Activated naive CD4-positive, alpha-beta T cell treated with anti-CD3 and anti-CD28 coated beads, Interleukin-2, amount 10 ng/mL, durations not matched to agents 7 days and 5 days (primary cell): ENCODE measurements at regions not wholly inside any gene's neighbourhood (a gene's known extent, or its start where the extent isn't known, plus 50 kb on each side); places are given as distances from the start of the nearest gene placed in this dataset.
A peak's percentile ranks its signal among the peaks of the same experiment; 100 is the strongest.

Source experiments
- CTCF ChIA-PET: fragments of 350-600 bp; sonication (Branson Sonifier 250); formaldehyde crosslinking; loops from one replicate; lab custom pipeline; 2021; ENCODE audit warnings: antibody characterized with exemption; lab: Charles Lee
- DNase-seq: peaks from one replicate; pipeline ENCODE4 v3.0.0-alpha.2; 2020
- H3K27ac Mint-ChIP-seq: one replicate; pipeline ENCODE4 v1.8.0; 2021; ENCODE audit warnings: mild to moderate bottlenecking, moderate library complexity, mixed read lengths
- H3K27me3 Mint-ChIP-seq: one replicate; pipeline ENCODE4 v1.8.0; 2021; ENCODE audit warnings: mild to moderate bottlenecking, mixed read lengths
- H3K36me3 Mint-ChIP-seq: one replicate; pipeline ENCODE4 v1.8.0; 2021; ENCODE audit warnings: mixed read lengths
- H3K4me1 Mint-ChIP-seq: one replicate; pipeline ENCODE4 v1.8.0; 2021; ENCODE audit warnings: mixed read lengths
- H3K4me3 Mint-ChIP-seq: one replicate; pipeline ENCODE4 v1.8.0; 2021; ENCODE audit warnings: mild to moderate bottlenecking, moderate library complexity, mixed read lengths
- H3K9me3 Mint-ChIP-seq: one replicate; pipeline ENCODE4 v1.8.0; 2021; ENCODE audit warnings: mixed read lengths

DNA sequence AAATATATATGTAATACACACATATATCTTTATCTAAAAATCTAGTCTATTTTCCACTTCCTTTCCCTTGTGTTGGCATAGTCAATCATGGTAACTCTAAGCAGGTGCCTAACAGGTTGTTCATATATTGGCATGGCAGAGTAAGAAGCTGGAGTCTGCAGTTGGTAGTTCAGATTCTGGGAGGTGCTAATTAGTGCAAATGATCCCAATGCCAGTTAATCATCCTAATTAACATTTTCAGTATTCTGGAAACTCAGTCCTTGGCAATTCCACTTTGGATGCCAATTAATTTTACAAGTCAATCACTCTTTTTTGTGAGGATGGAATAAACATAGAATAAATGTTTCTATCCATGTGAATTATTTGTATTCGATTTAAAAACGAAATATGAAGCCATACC, 863.7 kb upstream of the SOX9 start:
- Mint-ChIP-seq H3K9me3 (peaks cover 10% of the 10 kb centered on the region), H3K27ac (no peak overlapping the region), H3K27me3 (no peaks in the 10 kb centered on the region), H3K4me3 (no peak overlapping the region), H3K36me3 (no peaks in the 10 kb centered on the region), H3K4me1 (no peaks in the 10 kb centered on the region)
- CTCF ChIA-PET = no interaction called here
- DNase-seq = no peak

DNA sequence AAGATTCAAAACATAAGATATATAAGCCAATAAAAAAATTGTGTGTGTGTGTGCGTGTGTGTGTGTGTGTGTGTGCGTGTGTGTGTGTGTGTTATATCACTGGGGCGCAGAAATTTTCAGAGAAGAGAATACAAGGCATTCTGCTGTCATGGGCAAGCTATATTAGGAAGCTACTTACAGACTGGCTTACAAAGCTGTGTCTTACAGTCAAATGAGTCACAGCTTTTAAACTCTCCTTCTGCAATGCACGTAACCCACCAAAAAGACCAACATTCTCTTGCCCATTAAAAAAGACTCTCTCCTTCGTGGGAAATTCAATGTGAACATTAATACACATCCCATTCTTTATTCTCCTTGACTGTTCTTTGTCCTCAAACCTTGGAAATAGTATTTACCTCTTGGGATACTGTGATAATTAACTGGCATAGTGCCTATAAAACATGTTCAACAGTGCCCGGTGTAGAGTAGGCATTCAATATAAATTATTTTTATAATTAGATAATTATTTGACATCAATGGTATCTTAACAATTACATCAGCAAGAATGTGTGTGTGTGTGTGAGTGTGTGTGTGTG, 860.4 kb upstream of the SOX9 start:
- Mint-ChIP-seq H3K9me3 (peaks cover 11% of the 10 kb centered on the region), H3K27me3 (no peaks in the 10 kb centered on the region), H3K4me1 (no peaks in the 10 kb centered on the region), H3K4me3 (no peak overlapping the region), H3K36me3 (no peaks in the 10 kb centered on the region), H3K27ac (no peak overlapping the region)
- DNase-seq = no peak
- CTCF ChIA-PET = no interaction called here

DNA sequence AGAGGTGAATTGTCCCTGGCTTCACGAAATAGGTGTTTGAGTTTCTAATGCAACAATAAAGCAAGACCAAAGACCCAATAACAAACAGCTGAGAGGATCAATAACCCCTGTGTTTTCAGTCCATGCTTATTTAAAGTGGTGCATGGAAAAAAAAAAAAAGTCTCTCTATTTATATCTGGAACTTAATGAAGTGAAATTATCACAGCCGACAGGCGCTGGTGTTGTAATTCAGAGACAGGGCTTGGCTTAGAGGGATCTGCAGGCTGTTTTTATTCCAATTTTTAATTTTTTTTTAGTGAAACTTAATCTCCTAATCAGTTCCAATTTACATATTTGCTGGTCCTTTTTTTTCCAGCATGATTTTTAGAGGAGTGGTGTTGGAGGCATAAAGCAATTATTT, 858.2 kb upstream of the SOX9 start:
- Mint-ChIP-seq H3K9me3 (peaks cover 25% of the 10 kb centered on the region), H3K27ac (no peak overlapping the region), H3K4me3 (no peak overlapping the region), H3K27me3 (no peaks in the 10 kb centered on the region), H3K36me3 (no peaks in the 10 kb centered on the region), H3K4me1 (no peaks in the 10 kb centered on the region)
- no peak for DNase-seq
- CTCF ChIA-PET = no interaction called here

DNA sequence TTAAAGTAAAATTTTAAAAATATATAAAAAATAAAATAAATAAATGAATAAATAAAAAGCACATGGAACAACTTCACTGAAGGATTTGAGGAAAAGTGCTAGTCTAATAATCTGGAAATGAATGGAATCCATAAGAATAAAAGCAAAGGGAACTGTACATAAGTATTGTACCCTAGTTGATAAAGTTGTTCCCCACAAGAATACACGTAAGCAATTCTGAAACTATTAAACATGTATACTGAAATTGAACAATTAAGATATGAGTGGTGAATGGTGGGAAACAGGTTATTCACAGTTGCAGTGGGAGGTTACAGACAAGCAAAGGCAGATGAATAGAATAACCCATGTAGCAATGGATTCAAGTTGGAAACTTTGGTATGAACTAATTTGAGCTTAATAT, 853.2 kb upstream of the SOX9 start:
- Mint-ChIP-seq H3K9me3 (peaks cover 28% of the 10 kb centered on the region), H3K27ac (no peak overlapping the region), H3K4me1 (no peaks in the 10 kb centered on the region), H3K36me3 (no peaks in the 10 kb centered on the region), H3K27me3 (no peaks in the 10 kb centered on the region), H3K4me3 (no peak overlapping the region)
- DNase-seq = no peak
- CTCF ChIA-PET = no interaction called here

DNA sequence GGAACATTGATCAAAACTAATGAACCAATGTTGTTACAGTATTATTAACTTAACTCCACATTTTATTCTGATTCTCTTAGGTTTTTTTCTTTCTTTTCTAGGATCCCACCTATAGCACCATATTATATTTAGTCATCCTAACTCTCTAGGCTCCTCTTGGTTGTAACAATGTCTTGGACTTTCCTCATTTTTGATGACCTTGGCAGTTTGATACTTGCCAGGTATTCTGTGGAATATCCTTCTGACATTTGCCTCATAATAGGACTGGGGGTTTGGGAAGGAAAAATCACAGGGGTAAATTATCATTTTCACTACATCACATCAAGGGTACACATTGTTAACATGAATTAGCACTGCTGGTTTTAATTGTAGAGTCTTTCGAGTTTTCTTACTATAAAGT, 851.6 kb upstream of the SOX9 start:
- Mint-ChIP-seq H3K4me1 (no peaks in the 10 kb centered on the region), H3K36me3 (no peaks in the 10 kb centered on the region), H3K27me3 (no peaks in the 10 kb centered on the region), H3K4me3 (no peak overlapping the region), H3K9me3 (peaks cover 25% of the 10 kb centered on the region), H3K27ac (no peak overlapping the region)
- CTCF ChIA-PET = no interaction called here
- DNase-seq = no peak

DNA sequence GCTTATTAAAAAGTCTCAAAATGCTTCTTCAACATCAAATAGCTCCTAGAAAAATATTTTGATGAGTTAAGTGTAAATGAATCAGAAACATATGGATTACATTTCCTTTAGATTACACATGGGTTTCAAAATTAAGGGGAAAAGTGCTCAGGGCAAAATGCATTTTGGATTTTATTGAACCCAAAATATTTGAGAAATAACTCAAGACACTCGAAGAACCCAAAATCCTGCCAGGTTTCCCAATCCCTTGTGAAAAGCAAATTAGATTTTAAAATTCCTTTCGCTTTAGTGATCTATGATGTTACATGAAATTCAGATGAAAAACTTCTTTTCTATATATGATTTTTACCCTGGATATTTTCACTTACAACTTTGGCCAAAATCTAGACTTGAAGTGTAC, 847.4 kb upstream of the SOX9 start:
- Mint-ChIP-seq H3K36me3 (no peaks in the 10 kb centered on the region), H3K4me3 (no peak overlapping the region), H3K27me3 (no peaks in the 10 kb centered on the region), H3K4me1 (no peaks in the 10 kb centered on the region), H3K9me3 (peaks cover 5% of the 10 kb centered on the region), H3K27ac (no peak overlapping the region)
- CTCF ChIA-PET = no interaction called here
- no peak for DNase-seq

DNA sequence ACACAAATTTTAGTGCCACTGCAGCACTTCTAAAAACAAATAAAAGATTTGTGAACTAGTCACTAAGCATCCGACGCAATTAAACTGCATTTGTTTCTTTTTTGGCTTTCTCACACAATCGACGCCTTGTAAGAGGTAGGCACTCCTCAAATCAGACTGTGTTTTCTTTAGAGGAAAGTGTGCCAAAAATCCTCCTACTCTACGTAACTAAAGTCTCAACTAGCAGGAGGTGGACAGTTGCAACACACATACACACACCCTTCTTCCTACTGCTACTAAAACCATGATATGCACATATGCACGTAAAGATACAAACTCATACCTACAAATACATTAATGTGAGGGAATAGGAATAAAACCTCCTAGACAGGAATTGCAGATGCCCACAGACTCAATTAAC, 844.7 kb upstream of the SOX9 start:
- no peak for DNase-seq
- CTCF ChIA-PET = no interaction called here
- Mint-ChIP-seq H3K27me3 (no peaks in the 10 kb centered on the region), H3K36me3 (no peaks in the 10 kb centered on the region), H3K4me3 (no peak overlapping the region), H3K9me3 (peaks cover 7% of the 10 kb centered on the region), H3K4me1 (no peaks in the 10 kb centered on the region), H3K27ac (no peak overlapping the region)

DNA sequence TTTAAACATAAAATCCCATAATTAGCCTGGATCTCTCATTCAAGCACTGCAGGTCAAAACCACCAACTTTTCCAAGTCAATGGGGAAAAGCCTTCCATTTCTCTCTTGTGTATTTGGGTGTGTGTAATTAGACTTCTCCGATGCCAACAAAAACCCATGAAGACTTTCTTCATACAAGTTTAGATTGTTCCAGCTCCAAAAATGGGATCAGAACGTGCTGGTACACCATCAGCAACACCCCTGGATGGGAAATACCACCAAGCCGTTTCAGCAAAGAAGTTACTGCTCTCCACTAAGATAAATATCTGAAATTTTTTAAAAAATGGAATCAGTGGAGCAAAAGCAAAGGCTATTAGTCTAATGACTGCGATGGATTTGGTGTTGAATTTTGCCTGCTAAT, 837.3 kb upstream of the SOX9 start:
- Mint-ChIP-seq H3K9me3 (peaks cover 14% of the 10 kb centered on the region), H3K27me3 (no peaks in the 10 kb centered on the region), H3K4me3 (no peak overlapping the region), H3K4me1 (no peaks in the 10 kb centered on the region), H3K36me3 (no peaks in the 10 kb centered on the region), H3K27ac (no peak overlapping the region)
- DNase-seq = no peak
- CTCF ChIA-PET = no interaction called here

DNA sequence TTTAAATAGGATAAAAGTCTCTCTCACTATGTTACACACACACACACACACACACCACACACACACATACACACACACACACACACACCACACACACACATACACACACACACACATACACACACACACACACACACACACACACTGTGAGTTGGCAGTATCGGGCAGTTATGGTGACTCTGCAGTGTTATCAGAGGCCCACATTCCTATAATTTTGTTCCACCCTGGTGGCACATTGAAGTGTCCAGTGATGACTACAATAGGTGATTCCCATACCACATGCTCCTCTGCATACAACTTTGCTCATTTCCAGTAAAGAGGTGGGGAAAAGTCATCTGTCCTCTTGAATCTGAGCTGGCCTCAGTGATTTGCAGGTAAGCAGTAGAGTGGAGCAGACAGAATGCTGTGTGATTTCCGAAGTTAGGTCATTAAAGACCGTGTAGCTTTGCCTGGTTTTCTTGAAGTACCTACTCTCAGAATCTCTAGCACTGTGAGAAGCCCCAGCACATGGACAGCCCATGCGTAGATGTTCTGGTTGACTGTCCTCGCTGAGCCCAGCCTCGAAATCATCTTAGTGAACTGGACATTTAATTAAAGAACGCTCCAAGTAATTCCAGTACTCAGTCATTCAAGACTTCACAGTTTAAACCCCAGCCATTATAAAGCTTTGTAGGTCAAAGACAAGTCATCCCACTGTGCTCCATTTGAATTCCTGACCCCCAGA, 836.6 kb upstream of the SOX9 start:
- H3K9me3 Mint-ChIP-seq = peaks cover 14% of the 10 kb centered on the region
- CTCF ChIA-PET = no interaction called here
- H3K27ac Mint-ChIP-seq = no peak overlapping the region
- DNase-seq = no peak
- no peaks in the 10 kb centered on the region for H3K36me3 Mint-ChIP-seq
- no peak overlapping the region for H3K4me3 Mint-ChIP-seq
- H3K4me1 Mint-ChIP-seq = no peaks in the 10 kb centered on the region
- no peaks in the 10 kb centered on the region for H3K27me3 Mint-ChIP-seq

DNA sequence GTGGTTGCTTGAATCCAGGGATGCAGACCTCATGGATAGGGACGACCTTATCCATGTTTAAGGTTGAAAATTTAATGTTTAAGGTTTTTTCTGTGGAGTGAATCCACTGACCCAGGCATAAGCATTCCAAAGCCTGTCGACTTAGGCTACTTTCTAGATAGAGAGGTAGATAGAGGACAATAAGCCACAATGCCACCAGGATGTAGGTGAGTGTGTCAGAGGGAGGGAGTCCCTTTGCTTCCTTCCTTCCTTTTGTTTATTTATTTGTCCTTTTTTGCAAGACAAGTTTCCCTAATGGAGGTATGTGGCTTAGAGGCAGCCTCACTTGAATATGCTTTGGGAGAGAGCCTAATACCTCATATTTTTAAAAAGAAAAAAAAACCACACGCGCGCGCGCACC, 834.2 kb upstream of the SOX9 start:
- Mint-ChIP-seq H3K4me1 (no peaks in the 10 kb centered on the region), H3K27ac (no peak overlapping the region), H3K9me3 (peaks cover 12% of the 10 kb centered on the region), H3K4me3 (no peak overlapping the region), H3K27me3 (no peaks in the 10 kb centered on the region), H3K36me3 (no peaks in the 10 kb centered on the region)
- CTCF ChIA-PET = no interaction called here
- DNase-seq = no peak

DNA sequence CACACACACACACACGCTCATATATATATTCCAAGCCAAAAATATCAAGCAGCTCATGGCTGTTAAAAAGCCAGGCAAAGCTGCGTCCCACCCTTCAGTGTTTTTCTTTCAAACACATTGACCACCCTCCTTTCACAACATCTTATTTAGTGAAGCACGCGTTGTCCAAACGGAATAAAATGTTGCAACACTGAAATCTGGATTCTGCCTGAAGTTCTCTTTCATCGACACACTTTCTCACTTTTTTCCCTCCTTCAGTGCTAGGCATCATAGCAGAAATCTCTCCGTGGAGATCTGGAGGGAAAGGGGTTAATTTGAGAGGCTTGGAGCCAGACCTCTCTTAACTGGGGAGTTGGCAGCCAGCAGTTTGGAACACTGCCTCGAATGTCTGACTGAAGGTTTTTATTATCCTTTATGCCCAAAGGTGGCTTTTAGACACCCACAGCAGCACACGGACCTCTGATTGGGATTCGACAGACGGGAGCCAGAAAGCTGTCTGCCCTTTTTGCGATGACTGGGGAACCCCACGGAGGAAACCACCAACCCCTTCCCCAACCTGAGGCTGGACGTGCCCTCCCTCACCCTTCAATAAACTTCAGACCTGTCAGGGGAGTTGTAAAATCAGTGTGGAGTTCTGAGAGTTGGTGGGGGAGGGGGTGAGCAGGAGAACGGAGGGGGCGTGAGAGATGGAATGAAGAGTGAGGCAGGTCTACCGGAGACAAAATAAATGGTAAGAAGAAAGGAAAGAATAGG, 833.6 kb upstream of the SOX9 start:
- H3K27ac Mint-ChIP-seq = no peak overlapping the region
- no peaks in the 10 kb centered on the region for H3K27me3 Mint-ChIP-seq
- no peak overlapping the region for H3K4me3 Mint-ChIP-seq
- no peaks in the 10 kb centered on the region for H3K4me1 Mint-ChIP-seq
- CTCF ChIA-PET = no interaction called here
- H3K36me3 Mint-ChIP-seq = no peaks in the 10 kb centered on the region
- DNase-seq = no peak
- H3K9me3 Mint-ChIP-seq = peaks cover 12% of the 10 kb centered on the region

DNA sequence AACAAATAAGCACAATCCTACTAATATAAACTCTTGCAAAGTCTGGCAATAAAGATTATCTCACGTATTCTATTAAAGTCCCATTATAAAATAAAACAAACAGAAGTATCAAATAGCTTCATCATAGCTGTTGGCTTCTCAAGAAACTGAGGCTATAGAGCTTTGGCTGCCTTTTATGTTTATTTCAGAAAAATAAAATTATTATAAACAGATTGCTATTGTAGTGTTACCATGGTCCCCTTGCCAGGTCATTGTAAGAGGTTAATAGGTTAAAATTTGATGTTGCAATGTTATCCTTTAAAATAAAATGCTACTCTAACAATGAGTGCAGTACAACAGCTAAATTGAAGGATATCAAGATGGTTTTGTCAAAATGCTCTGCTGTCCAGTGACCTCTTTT, 828.8 kb upstream of the SOX9 start:
- H3K4me1 Mint-ChIP-seq = no peaks in the 10 kb centered on the region
- no peak overlapping the region for H3K4me3 Mint-ChIP-seq
- H3K27ac Mint-ChIP-seq = no peak overlapping the region
- H3K36me3 Mint-ChIP-seq = no peaks in the 10 kb centered on the region
- no peaks in the 10 kb centered on the region for H3K27me3 Mint-ChIP-seq
- DNase-seq = no peak
- CTCF ChIA-PET = no interaction called here
- peaks cover 11% of the 10 kb centered on the region for H3K9me3 Mint-ChIP-seq

DNA sequence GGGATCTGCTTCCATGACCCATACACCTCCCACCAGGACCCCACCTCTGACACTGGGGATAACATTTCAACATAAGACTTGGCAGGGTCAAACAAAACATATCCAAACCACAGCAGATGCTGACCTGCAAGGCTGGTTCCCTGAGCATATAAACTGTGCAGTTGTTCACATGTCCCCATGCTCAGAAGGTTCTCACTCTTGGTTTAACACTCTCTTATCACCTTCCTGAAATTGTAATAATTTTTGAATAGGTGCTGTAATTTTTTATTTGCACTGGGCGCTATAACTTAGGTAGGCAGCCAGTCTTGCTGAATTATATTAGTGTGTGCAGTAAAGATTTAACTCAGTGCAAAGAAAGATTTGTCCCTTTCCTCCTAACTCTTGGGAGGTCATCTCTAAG, 824.8 kb upstream of the SOX9 start:
- no peaks in the 10 kb centered on the region for H3K36me3 Mint-ChIP-seq
- CTCF ChIA-PET = no interaction called here
- H3K4me3 Mint-ChIP-seq = no peak overlapping the region
- no peak overlapping the region for H3K27ac Mint-ChIP-seq
- H3K4me1 Mint-ChIP-seq = no peaks in the 10 kb centered on the region
- no peak for DNase-seq
- no peaks in the 10 kb centered on the region for H3K27me3 Mint-ChIP-seq
- peaks cover 5% of the 10 kb centered on the region for H3K9me3 Mint-ChIP-seq

DNA sequence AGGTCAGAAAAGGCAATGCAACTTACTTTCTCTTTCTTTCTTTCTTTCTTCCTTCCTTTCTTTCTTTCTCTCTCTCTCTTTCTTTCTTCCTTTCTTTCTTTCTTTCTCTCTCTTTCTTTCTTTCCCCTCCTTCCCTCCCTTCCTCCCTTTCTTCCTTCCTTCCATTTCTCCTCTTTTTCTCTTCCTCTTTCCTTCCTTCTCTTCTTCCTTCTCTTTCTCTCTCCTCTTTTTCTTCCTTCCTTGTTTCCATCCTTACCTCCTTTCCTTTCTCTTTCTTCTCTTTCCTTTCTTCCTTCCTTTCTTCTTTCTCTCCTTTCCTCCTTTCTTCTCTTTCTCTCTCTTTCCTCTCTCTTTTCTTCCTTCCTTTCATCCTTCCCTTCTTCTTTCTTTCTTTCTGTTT, 819.8 kb upstream of the SOX9 start:
- Mint-ChIP-seq H3K27ac (peak overlapping the region; percentile 67), H3K27me3 (no peaks in the 10 kb centered on the region), H3K4me1 (no peaks in the 10 kb centered on the region)

More for the DNA sequence above, 819.8 kb upstream of the SOX9 start:
- Mint-ChIP-seq H3K9me3 (peaks cover 19% of the 10 kb centered on the region), H3K36me3 (no peaks in the 10 kb centered on the region), H3K4me3 (no peak overlapping the region)
- CTCF ChIA-PET = no interaction called here
- DNase-seq = no peak
